Activated CD8-positive, alpha-beta memory T cell treated with anti-CD3 and anti-CD28 coated beads, Interleukin-2, amount 10 ng/mL, durations not matched to agents 7 days and 5 days (primary cell): ENCODE measurements at regions not wholly inside any gene's neighbourhood (a gene's known extent, or its start where the extent isn't known, plus 50 kb on each side); places are given as distances from the start of the nearest gene placed in this dataset.

Experiments
- ATAC-seq: fragments of 150-1000 bp; cut with Tn5 transposase; one replicate; pipeline ENCODE4 v1.10.0; 2021; ENCODE audit warnings: moderate library complexity
- CTCF ChIA-PET: fragments of 350-600 bp; sonication (Branson Sonifier 250); formaldehyde crosslinking; loops from one replicate; lab custom pipeline; 2021; ENCODE audit warnings: antibody characterized with exemption; lab: Charles Lee
- DNase-seq: peaks from one replicate; pipeline ENCODE4 v3.0.0-alpha.2; 2020
- H3K27ac Mint-ChIP-seq: one replicate; pipeline ENCODE4 v1.8.0; 2021; ENCODE audit warnings: mild to moderate bottlenecking, mixed read lengths
- H3K27me3 Mint-ChIP-seq: one replicate; pipeline ENCODE4 v1.8.0; 2021; ENCODE audit warnings: mixed read lengths
- H3K36me3 Mint-ChIP-seq: one replicate; pipeline ENCODE4 v1.8.0; 2021; ENCODE audit warnings: mild to moderate bottlenecking, mixed read lengths
- H3K4me1 Mint-ChIP-seq: one replicate; pipeline ENCODE4 v1.8.0; 2021; ENCODE audit warnings: mixed read lengths
- H3K4me3 Mint-ChIP-seq: one replicate; pipeline ENCODE4 v1.8.0; 2021; ENCODE audit warnings: mild to moderate bottlenecking, moderate library complexity, mixed read lengths
- H3K9me3 Mint-ChIP-seq: one replicate; pipeline ENCODE4 v1.8.0; 2022; ENCODE audit warnings: low read depth, mixed read lengths

DNA sequence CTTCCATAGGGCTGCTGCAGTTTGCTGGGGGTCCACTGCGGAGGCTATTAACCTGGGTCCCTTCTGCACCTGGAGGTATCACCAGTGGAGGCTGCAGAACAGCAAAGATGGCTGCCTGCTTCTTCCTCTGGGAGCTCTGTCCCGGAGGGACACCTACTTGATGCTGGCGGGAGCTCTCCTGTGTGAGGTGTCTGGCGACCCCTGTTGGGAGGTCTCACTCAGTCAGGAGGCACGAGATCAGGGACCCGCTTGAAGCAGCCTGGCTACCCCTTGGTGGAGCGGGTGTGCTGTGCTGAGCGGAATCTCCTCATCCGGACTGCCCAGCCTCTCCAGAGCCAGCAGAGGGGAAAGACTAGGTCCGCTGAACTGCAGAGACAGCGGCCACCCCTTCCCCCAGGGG, 56.0 kb upstream of the CTXND1 start:
- DNase-seq (no peak), ATAC-seq (no peak)
- H3K27ac Mint-ChIP-seq, result no peak overlapping the region
- no peaks in the 10 kb centered on the region for H3K36me3 Mint-ChIP-seq
- no peaks in the 10 kb centered on the region for H3K9me3 Mint-ChIP-seq
- H3K4me3 Mint-ChIP-seq, result no peak overlapping the region
- CTCF ChIA-PET, result no interaction called here
- H3K27me3 Mint-ChIP-seq, result peaks cover 4% of the 10 kb centered on the region
- H3K4me1 Mint-ChIP-seq, result no peaks in the 10 kb centered on the region

DNA sequence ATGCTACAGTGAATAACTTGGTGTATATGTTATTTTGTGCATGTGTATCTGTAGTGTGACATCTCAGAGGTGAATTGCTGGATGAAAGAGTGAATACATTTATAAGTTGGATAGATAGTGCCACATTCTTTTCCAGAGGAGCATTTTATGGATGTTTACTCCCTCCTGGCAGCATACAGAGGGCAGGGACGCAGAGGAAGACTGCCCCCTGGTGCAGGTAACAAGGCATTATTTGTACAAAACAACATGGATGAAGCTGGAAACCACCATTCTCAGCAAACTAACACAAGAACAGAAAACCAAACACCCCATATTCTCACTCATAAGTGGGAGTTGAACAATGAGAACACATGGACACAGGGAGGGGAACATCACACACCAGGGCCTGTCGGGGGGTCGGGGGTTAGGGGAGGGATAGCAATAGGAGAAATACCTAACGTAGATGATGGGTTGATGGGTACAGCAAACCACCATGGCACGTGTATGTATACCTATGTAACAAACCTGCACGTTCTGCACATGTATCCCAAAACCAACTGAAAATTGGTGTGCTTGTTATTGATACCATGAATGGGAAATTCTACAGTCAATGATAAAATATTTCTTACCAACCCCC, 57.9 kb upstream of the CTXND1 start:
- Mint-ChIP-seq H3K4me1 (no peaks in the 10 kb centered on the region), H3K27me3 (peaks cover 14% of the 10 kb centered on the region), H3K9me3 (no peaks in the 10 kb centered on the region), H3K36me3 (no peaks in the 10 kb centered on the region), H3K27ac (no peak overlapping the region), H3K4me3 (no peak overlapping the region)
- DNase-seq (no peak), ATAC-seq (no peak)
- CTCF ChIA-PET, result no interaction called here

- CTCF ChIA-PET, result no interaction called here
- ATAC-seq, result no peak
- no peaks in the 10 kb centered on the region for H3K9me3 Mint-ChIP-seq
- H3K4me1 Mint-ChIP-seq, result no peaks in the 10 kb centered on the region
- H3K27ac Mint-ChIP-seq, result no peak overlapping the region
- no peaks in the 10 kb centered on the region for H3K36me3 Mint-ChIP-seq
- no peak overlapping the region for H3K4me3 Mint-ChIP-seq
- no peak for DNase-seq
- H3K27me3 Mint-ChIP-seq, result peaks cover 16% of the 10 kb centered on the region
These were observed 58.8 kb upstream of the CTXND1 start for GRCh38 chr15:80310776-80311175.

GRCh38 chr15:80315289-80315987, 63.4 kb upstream of the CTXND1 start:
- H3K4me3 Mint-ChIP-seq, result no peak overlapping the region
- H3K4me1 Mint-ChIP-seq, result no peaks in the 10 kb centered on the region
- no peak overlapping the region for H3K27ac Mint-ChIP-seq
- no peak for DNase-seq
- H3K36me3 Mint-ChIP-seq, result no peaks in the 10 kb centered on the region
- peaks cover 20% of the 10 kb centered on the region for H3K27me3 Mint-ChIP-seq
- no peak for ATAC-seq
- CTCF ChIA-PET, result no interaction called here
- no peaks in the 10 kb centered on the region for H3K9me3 Mint-ChIP-seq

- Mint-ChIP-seq H3K27ac (no peak overlapping the region), H3K4me3 (no peak overlapping the region), H3K36me3 (no peaks in the 10 kb centered on the region), H3K27me3 (peaks cover 26% of the 10 kb centered on the region), H3K4me1 (no peaks in the 10 kb centered on the region), H3K9me3 (no peaks in the 10 kb centered on the region)
- ATAC-seq, result no peak
- CTCF ChIA-PET, result no interaction called here
- DNase-seq, result no peak
These were observed 65.6 kb upstream of the CTXND1 start for GRCh38 chr15:80317389-80318182.

- Mint-ChIP-seq H3K27ac (no peak overlapping the region), H3K4me3 (no peak overlapping the region), H3K9me3 (no peaks in the 10 kb centered on the region), H3K36me3 (no peaks in the 10 kb centered on the region), H3K27me3 (peaks cover 21% of the 10 kb centered on the region), H3K4me1 (no peaks in the 10 kb centered on the region)
- ATAC-seq (no peak), DNase-seq (no peak)
- CTCF ChIA-PET, result no interaction called here
These were observed 69.8 kb upstream of the CTXND1 start for GRCh38 chr15:80321853-80322252.

DNA sequence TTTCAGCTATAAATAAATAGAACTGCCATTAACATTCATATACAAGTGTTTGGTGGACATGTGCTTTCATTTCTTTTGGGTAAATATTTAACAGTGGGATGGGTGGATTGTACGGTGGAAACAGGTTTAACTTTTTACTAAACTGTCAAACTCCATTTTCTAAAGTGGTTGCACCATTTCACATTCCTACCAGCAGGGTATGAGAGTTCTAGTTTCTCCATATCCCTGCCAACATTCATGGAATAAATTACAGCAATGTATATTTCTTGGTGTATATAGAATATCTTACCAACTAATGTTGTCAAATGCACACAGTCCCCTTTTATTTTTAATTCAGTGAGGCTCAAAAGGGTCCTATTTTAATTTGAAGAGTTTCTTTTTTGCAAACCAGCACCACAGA, 71.3 kb upstream of the CTXND1 start:
- no peak overlapping the region for H3K27ac Mint-ChIP-seq
- CTCF ChIA-PET, result no interaction called here
- no peak for ATAC-seq
- H3K4me1 Mint-ChIP-seq, result no peaks in the 10 kb centered on the region
- H3K36me3 Mint-ChIP-seq, result no peaks in the 10 kb centered on the region
- H3K27me3 Mint-ChIP-seq, result peaks cover 21% of the 10 kb centered on the region
- no peak for DNase-seq
- H3K4me3 Mint-ChIP-seq, result no peak overlapping the region
- no peaks in the 10 kb centered on the region for H3K9me3 Mint-ChIP-seq

GRCh38 chr15:80324545-80325080, 72.6 kb upstream of the CTXND1 start:
- H3K36me3 Mint-ChIP-seq, result no peaks in the 10 kb centered on the region
- peaks cover 21% of the 10 kb centered on the region for H3K27me3 Mint-ChIP-seq
- CTCF ChIA-PET, result no interaction called here
- ATAC-seq, result no peak
- H3K27ac Mint-ChIP-seq, result no peak overlapping the region
- no peak overlapping the region for H3K4me3 Mint-ChIP-seq
- H3K9me3 Mint-ChIP-seq, result no peaks in the 10 kb centered on the region
- no peak for DNase-seq
- H3K4me1 Mint-ChIP-seq, result no peaks in the 10 kb centered on the region

DNA sequence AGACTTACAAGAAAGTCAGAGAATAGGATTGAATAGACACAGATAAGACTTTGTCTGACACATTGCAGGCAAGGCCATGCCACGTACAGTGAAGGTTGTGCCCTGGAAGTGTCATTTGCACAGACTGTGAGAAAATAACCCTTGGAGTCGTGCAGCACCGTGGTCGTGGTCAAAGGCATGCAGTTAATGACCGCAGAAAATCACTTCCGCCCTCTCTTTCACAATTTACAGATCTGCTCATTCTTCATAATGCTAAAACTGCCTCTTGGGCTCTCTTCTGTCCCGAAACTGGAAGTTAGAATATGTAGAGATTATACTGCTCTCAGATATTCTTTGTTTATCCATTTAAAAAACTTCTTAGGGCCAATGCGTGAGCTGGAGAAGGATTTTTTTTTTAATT, 73.2 kb upstream of the CTXND1 start:
- no peak for DNase-seq
- H3K4me1 Mint-ChIP-seq, result no peaks in the 10 kb centered on the region
- no peaks in the 10 kb centered on the region for H3K36me3 Mint-ChIP-seq
- H3K9me3 Mint-ChIP-seq, result no peaks in the 10 kb centered on the region
- no peak for ATAC-seq
- H3K27ac Mint-ChIP-seq, result no peak overlapping the region
- CTCF ChIA-PET, result no interaction called here
- H3K4me3 Mint-ChIP-seq, result no peak overlapping the region
- H3K27me3 Mint-ChIP-seq, result peaks cover 16% of the 10 kb centered on the region

DNA sequence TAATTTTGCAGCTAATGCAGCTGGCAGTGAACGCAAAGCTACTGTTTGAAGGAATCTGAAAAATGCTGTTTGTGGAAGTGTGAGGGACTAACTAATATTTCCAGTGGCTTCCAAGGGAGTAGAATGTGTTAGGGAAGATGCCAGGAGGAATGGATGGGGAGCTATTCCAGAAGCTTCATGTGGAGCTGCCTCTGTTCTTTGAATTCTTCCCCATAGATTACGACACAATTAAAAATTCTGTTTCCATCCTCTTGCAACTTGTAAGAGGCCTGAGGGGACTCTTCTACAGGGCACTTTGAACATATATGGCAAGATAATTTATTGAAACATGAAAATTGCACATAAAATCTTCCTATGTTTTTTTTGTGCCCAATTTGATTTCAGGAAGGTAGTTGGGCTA, 74.3 kb upstream of the CTXND1 start:
- CTCF ChIA-PET, result interaction anchor here (0.7 kb wide), 1 partner anchor 17 kb away, joined by 3 read pairs; no protein-coding TSS in a partner anchor
- H3K27me3 Mint-ChIP-seq, result peaks cover 11% of the 10 kb centered on the region
- no peaks in the 10 kb centered on the region for H3K36me3 Mint-ChIP-seq
- H3K27ac Mint-ChIP-seq, result no peak overlapping the region
- DNase-seq (no peak), ATAC-seq (no peak)
- no peaks in the 10 kb centered on the region for H3K4me1 Mint-ChIP-seq
- no peaks in the 10 kb centered on the region for H3K9me3 Mint-ChIP-seq
- H3K4me3 Mint-ChIP-seq, result no peak overlapping the region

- Mint-ChIP-seq H3K27ac (no peak overlapping the region), H3K9me3 (no peaks in the 10 kb centered on the region), H3K4me1 (no peaks in the 10 kb centered on the region), H3K36me3 (no peaks in the 10 kb centered on the region), H3K27me3 (peaks cover 3% of the 10 kb centered on the region), H3K4me3 (no peak overlapping the region)
- CTCF ChIA-PET, result no interaction called here
- ATAC-seq (no peak), DNase-seq (no peak)
These were observed 75.7 kb upstream of the ARNT2 start for GRCh38 chr15:80328496-80328895.

DNA sequence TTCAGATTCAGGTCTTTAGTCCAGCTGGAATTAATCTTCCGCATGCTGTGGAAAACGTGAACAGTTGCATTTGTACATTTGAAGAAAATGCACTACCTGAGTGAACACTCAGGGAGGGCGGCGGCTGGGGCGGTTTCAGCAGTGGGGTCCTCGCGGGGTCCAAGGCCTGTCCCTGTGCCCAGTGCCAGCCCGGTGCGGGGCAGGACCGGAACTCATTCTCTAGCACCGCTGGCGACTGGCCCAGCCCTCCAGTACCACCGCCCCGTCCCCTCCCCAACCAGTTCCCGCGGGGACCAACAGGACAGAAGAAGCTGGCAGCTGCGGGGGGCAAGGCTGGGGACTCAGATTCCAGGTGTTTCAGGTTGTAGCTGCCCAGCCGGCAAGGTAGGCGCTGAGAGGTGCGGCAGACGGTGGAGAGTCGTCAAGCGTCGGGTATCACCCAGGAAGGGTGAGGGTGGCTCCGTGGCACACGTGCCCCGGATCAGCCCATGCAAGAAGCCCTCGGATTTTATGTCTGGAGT, 72.2 kb upstream of the ARNT2 start:
- CTCF ChIA-PET, result no interaction called here

DNA sequence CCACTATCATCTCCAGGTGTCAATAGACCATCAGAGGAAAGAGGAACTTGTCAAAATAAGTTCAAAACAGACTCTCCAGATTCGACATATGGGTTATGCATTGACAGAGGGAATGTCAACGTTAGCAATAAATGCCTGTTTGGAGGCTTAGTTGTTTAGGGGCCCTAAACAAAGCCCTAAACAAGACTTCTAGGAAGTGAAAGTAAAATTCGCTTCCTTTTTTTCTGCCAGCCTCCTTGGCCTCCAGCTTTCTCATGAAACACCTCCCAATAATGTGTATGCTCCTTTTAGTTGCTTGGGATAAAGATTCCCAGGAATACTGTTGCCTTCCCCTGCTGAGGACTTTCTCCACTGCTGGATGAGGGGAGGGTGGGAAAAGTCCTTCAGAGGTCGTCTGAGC, 70.9 kb upstream of the ARNT2 start:
- peaks cover 9% of the 10 kb centered on the region for H3K27me3 Mint-ChIP-seq

More for the DNA sequence above, 72.2 kb upstream of the ARNT2 start:
- H3K4me1 Mint-ChIP-seq, result no peaks in the 10 kb centered on the region
- no peak overlapping the region for H3K4me3 Mint-ChIP-seq
- no peaks in the 10 kb centered on the region for H3K9me3 Mint-ChIP-seq
- ATAC-seq (no peak), DNase-seq (no peak)
- H3K36me3 Mint-ChIP-seq, result no peaks in the 10 kb centered on the region
- H3K27me3 Mint-ChIP-seq, result peaks cover 9% of the 10 kb centered on the region
- no peak overlapping the region for H3K27ac Mint-ChIP-seq

More for the DNA sequence above, 70.9 kb upstream of the ARNT2 start:
- no peak overlapping the region for H3K4me3 Mint-ChIP-seq
- H3K4me1 Mint-ChIP-seq, result no peaks in the 10 kb centered on the region
- no peaks in the 10 kb centered on the region for H3K9me3 Mint-ChIP-seq
- no peak for ATAC-seq
- CTCF ChIA-PET, result no interaction called here
- H3K27ac Mint-ChIP-seq, result no peak overlapping the region
- no peaks in the 10 kb centered on the region for H3K36me3 Mint-ChIP-seq
- no peak for DNase-seq
